GM12878 (cell line): ENCODE measurements at regions not wholly inside any gene's neighbourhood (a gene's known extent, or its start where the extent isn't known, plus 50 kb on each side); places are given as distances from the start of the nearest gene placed in this dataset.

Experiments
- IKZF1 ChIP-seq: fragments of 450-650 bp; conservative IDR thresholded peaks from 2 replicates; pipeline ENCODE4 v1.6.1; 2017; ENCODE audit warnings: antibody characterized with exemption, mild to moderate bottlenecking
- SMARCA5 ChIP-seq: fragments of 450-650 bp; IDR thresholded peaks from 2 replicates; pipeline ENCODE4 v1.6.1; 2017; ENCODE audit warnings: mild to moderate bottlenecking
- TF ChIP-seq, protein P1 (sequence below): fragments of 450-650 bp; formaldehyde crosslinking; IDR thresholded peaks from 2 replicates; pipeline ENCODE4 v1.4.0; 2020; ENCODE audit warnings: mild to moderate bottlenecking, moderate library complexity

DNA sequence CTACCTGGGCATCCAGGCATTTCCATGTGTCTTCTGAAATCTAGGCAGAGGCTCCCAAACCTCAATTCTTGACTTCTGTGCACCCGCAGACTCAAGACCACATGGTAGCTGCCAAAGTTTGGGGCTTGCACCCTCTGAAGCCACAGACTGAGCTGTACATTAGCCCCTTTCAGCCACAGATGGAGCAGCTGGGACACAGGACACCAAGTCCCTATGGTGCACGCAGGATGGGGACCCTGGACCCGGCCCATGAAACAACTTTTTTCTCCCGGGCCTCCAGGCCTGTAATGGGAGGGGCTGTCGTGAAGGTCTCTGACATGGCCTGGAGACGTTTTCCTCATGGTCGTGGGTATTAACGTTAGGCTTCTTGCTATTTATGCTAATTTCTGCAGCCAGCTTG is 330.0 kb downstream of the RERGL start (continued):
- TF ChIP-seq, protein P1, sequence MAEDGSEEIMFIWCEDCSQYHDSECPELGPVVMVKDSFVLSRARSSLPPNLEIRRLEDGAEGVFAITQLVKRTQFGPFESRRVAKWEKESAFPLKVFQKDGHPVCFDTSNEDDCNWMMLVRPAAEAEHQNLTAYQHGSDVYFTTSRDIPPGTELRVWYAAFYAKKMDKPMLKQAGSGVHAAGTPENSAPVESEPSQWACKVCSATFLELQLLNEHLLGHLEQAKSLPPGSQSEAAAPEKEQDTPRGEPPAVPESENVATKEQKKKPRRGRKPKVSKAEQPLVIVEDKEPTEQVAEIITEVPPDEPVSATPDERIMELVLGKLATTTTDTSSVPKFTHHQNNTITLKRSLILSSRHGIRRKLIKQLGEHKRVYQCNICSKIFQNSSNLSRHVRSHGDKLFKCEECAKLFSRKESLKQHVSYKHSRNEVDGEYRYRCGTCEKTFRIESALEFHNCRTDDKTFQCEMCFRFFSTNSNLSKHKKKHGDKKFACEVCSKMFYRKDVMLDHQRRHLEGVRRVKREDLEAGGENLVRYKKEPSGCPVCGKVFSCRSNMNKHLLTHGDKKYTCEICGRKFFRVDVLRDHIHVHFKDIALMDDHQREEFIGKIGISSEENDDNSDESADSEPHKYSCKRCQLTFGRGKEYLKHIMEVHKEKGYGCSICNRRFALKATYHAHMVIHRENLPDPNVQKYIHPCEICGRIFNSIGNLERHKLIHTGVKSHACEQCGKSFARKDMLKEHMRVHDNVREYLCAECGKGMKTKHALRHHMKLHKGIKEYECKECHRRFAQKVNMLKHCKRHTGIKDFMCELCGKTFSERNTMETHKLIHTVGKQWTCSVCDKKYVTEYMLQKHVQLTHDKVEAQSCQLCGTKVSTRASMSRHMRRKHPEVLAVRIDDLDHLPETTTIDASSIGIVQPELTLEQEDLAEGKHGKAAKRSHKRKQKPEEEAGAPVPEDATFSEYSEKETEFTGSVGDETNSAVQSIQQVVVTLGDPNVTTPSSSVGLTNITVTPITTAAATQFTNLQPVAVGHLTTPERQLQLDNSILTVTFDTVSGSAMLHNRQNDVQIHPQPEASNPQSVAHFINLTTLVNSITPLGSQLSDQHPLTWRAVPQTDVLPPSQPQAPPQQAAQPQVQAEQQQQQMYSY (CRISPR knock-in tag): no peak
- no peak for TF ChIP-seq IKZF1
- no peak for TF ChIP-seq SMARCA5
